ENCODE measurements at regions not wholly inside any gene's neighbourhood (a gene's known extent, or its start where the extent isn't known, plus 50 kb on each side); places are given as distances from the start of the nearest gene placed in this dataset.

GRCh38 chr12:92064422-92064821, 81.2 kb downstream of the BTG1 start:
- TF ChIP-seq CTCF (IDR thresholded peaks at IDR 0.05; ENCODE audit: low read length) (no peak), EZH2 (optimal IDR thresholded peaks at IDR 0.05; ENCODE audit: low read depth, low read length) (no peak)
